ENCODE measurements at regions not wholly inside any gene's neighbourhood (a gene's known extent, or its start where the extent isn't known, plus 50 kb on each side); places are given as distances from the start of the nearest gene placed in this dataset.

DNA sequence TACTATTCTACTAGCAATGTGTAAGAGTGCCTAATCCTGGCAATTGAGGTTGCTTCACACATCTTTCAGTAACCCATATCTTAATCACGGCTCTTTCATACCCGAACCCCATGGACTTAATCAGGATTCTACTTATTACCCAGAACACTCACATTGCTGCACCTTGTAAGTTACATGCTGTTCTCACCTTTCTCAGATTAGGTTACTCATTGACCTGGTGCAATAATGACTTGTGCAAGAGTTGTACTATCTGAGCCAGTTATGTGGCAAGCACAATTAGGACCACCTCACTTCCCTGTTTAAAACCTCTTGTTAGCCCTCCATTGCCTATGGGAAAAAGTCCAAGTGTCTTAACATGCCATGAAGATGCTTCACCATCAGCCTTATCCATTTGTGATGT, 306.7 kb upstream of the E2F7 start:
- POLR2A ChIA-PET: no interaction called here
- CTCF ChIA-PET: no interaction called here

DNA sequence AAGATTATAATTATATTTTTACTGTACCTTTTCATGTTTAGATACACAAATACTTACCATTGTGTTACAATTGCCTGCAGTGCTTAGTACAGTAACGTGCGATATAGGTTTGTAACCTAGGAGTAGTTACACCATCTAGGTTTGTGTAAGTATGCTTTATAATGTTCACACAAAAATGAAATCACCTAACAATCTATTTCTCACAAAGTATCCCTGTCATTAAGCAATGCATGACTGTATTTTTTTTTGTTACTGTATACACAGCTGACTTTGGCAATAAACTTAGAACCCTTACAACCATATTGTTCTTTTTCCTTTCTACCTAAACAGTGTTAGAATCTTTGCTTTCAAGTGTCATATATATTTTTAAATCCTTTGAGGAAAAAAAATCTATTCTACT, 303.0 kb upstream of the E2F7 start:
- ChIA-PET CTCF (no interaction called here), POLR2A (no interaction called here)

DNA sequence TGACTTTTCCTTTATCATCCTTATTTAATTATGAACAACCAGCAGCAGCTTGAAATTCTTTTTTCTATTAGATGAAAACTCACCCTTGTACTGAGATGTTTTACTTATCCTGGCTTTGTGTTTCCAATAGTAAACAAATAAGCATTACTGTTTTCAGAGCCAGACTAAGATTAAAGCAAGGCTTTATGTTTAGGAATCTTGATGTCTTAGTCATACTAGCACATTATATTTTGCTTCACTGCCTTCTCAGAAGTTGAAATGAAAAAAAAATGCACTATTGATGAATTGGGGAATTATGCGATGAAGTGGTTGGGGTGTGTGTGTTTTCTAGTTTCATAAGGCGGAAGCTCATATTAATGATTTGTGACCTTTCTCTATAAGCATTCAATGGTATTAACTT, 301.2 kb upstream of the E2F7 start:
- POLR2A ChIA-PET: no interaction called here
- CTCF ChIA-PET: no interaction called here

- CTCF ChIA-PET: no interaction called here
- POLR2A ChIA-PET: no interaction called here
Observed at GRCh38 chr12:77364400-77364799, 299.0 kb upstream of the E2F7 start.

- CTCF ChIA-PET: no interaction called here
Observed at GRCh38 chr12:77362509-77363210, 297.3 kb upstream of the E2F7 start.

GRCh38 chr12:77357655-77358054, 292.3 kb upstream of the E2F7 start:
- CTCF ChIA-PET: no interaction called here

More at GRCh38 chr12:77362509-77363210, 297.3 kb upstream of the E2F7 start:
- POLR2A ChIA-PET: no interaction called here

GRCh38 chr12:77354766-77355362, 289.5 kb upstream of the E2F7 start:
- ChIA-PET POLR2A (no interaction called here), CTCF (no interaction called here)

More at GRCh38 chr12:77357655-77358054, 292.3 kb upstream of the E2F7 start:
- POLR2A ChIA-PET: no interaction called here

DNA sequence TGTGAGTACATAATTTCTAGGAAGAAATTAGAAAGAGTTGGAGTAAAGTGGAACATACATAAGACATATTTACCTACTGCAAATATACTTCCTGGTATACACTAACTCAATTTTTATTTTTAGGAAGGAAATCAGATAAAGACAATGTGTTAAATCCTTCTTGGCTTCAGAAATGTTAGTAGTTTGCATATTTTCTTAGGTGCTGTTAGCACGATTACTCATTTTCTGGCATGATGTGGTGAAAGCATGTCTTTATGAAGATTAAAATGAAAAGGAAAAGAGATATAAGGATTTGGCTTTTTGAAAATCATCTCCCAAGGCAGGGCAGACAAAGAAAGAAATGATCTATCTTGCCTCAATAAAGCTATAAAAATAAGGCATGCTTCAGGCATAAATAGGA, 287.6 kb upstream of the E2F7 start:
- CTCF ChIA-PET: no interaction called here
- POLR2A ChIA-PET: no interaction called here

- CTCF ChIA-PET: no interaction called here
- POLR2A ChIA-PET: no interaction called here
Observed at GRCh38 chr12:77351860-77352259, 286.5 kb upstream of the E2F7 start.

- ChIA-PET CTCF (no interaction called here), POLR2A (no interaction called here)
Observed at GRCh38 chr12:77349689-77350370, 284.5 kb upstream of the E2F7 start.

GRCh38 chr12:77347017-77347416, 281.6 kb upstream of the E2F7 start:
- POLR2A ChIA-PET: no interaction called here
- CTCF ChIA-PET: no interaction called here

DNA sequence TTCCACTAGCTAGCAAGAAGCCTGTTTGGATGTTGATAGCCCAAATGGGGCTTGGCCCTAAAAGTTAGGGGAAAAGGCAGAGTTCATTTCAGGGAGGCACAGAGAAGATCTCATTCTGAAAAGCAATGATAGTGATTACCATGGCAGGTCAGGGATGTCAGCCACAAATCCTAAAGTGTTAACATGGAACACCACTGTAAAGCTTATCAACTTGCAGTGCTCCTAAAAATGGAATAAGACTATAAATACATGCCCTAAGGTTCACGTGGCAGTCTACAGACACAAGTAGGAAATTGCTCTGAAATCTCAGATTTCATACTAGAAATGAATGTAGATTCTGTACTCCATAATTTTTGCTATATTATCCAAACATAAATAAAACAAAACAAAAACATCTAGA, 280.0 kb upstream of the E2F7 start:
- ChIA-PET POLR2A (no interaction called here), CTCF (no interaction called here)

DNA sequence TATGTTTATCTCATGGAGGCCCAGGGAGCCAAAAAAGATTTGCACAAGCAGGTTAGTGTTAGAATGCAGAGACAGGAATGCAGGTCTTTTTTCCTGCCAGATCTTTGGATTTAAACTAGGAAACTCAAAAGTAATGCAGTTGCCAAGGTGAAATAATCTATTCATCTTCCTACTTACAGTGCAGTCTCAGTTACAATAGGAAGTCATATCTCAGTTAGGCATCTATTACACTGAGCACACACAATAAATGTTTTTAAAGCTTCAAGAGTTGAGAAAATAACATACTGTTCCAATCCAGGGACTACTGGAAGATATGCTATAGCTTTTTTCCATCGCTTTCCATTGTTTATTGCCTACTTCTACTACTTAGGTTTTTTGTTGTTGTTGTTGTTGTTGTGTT, 279.3 kb upstream of the E2F7 start:
- ChIA-PET POLR2A (no interaction called here), CTCF (no interaction called here)

GRCh38 chr12:77343291-77343690, 277.9 kb upstream of the E2F7 start:
- CTCF ChIA-PET: no interaction called here
- POLR2A ChIA-PET: no interaction called here

DNA sequence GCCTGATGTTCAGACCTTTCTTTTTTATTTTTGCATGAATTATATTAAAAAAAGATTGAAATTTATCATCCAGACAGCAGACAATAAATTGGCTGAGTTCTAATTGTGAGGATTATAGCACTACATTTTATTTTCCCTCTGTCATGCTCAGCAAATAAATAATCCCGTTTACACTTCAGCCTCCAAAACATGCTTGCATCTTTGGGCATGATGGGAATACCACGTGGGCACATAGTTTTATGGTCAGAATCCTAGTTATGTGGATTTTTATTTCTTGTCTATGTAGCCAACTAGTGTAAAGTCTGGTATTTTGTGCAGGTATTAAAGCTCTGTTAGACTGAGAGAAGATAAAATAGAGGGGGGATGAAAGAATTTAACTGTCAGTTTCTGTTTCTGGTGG, 276.9 kb upstream of the E2F7 start:
- CTCF ChIA-PET: no interaction called here

GRCh38 chr12:77339610-77340009, 274.2 kb upstream of the E2F7 start:
- ChIA-PET POLR2A (no interaction called here), CTCF (no interaction called here)

More for the DNA sequence above, 276.9 kb upstream of the E2F7 start:
- POLR2A ChIA-PET: no interaction called here

DNA sequence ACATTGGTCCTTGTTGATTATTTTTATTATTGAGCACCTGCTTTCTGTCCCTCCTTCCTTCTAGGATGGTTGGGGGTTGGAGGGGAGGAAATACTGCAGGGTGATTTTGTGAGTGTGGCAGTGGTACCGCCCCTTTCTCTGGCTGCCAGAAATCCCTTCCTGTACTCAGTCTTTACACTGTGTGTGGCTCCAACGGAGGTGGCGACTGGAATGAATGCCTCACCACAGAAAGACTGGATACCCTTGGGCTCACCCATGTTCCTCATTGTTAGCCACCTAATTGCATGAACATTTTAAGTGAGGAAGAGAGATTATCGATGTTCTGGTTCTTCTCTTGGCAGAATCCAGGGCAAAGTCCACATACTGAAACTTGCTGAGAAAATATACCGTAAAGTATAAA, 272.0 kb upstream of the E2F7 start:
- POLR2A ChIA-PET: no interaction called here
- CTCF ChIA-PET: no interaction called here

- CTCF ChIA-PET: no interaction called here
Observed at GRCh38 chr12:77334806-77335205, 269.4 kb upstream of the E2F7 start.

DNA sequence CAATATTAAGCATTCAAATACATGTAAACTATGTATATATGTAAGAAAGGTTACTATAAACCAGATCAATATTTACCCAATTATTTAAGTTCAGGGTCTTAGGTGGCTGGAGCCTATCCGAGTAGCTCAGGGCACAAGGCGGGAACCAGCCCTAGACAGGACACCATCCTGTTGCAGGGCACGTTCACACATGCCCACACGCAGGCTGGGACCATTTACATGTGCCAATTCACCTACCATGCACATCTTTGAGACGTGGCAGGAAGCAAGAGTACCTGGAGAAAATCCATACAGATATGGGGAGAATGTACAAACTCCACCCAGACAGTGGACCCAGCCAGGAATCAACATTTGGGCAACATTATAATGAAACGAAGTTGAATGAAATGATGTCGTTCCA, 263.0 kb upstream of the E2F7 start:
- POLR2A ChIA-PET: no interaction called here
- CTCF ChIA-PET: no interaction called here

More at GRCh38 chr12:77334806-77335205, 269.4 kb upstream of the E2F7 start:
- POLR2A ChIA-PET: no interaction called here

DNA sequence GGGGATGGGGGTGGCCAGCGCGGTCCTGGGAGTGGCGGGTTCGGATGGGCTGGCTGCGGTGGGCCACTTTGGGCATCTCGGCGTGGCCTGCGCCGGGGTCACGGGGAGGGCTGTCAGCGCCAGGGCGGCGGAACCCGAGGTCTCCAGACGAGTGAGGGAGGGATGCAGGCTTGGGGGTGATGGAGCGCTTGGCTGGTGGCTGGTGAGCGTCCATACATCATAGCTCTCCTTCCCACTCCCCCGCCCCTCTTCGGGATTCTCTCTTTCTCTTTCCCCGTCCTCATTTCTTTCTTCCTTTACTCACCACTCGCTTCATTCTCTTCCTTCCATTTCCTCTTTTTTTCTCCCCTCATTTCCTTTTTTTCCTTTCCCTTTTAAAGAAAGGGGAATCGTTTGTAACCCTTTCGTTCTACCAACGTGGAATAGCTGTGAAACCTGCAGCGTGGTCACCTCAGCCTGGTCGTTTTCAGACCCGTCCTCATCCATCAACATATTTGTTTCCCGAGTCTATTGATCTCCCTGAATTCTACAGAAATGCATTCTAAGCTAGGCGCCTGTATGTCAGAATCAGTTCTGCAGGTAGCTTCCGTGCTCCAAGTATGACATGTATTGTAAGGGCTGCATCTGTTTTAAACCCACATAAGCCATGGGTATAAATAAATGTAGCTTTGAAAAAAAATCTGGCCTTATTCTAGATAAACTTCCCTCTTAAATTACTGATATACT, 260.3 kb upstream of the E2F7 start:
- ChIA-PET CTCF (no interaction called here), POLR2A (no interaction called here)

Measured in activated CD8-positive, alpha-beta memory T cell treated with anti-CD3 and anti-CD28 coated beads for 36 hours (primary cell).